WTC11 (cell line): ENCODE measurements at regions not wholly inside any gene's neighbourhood (a gene's known extent, or its start where the extent isn't known, plus 50 kb on each side); places are given as distances from the start of the nearest gene placed in this dataset.

Experiments
- FOXJ3 ChIP-seq: sonication (generic); formaldehyde crosslinking; IDR thresholded peaks from 2 replicates; pipeline ENCODE4 v1.9.0; 2021; ENCODE audit warnings: missing genetic modification reagents, mild to moderate bottlenecking, borderline replicate concordance
- NR2C2 ChIP-seq: sonication (generic); formaldehyde crosslinking; IDR thresholded peaks from 2 replicates; pipeline ENCODE4 v1.8.0; 2022; ENCODE audit warnings: mild to moderate bottlenecking, missing genetic modification reagents
- TCF7 ChIP-seq: sonication (generic); formaldehyde crosslinking; IDR thresholded peaks from 2 replicates; pipeline ENCODE4 v1.8.0; 2022; ENCODE audit warnings: mild to moderate bottlenecking, low read depth, missing genetic modification reagents, moderate library complexity
- TEAD4 ChIP-seq: sonication (generic); formaldehyde crosslinking; IDR thresholded peaks from 2 replicates; pipeline ENCODE4 v1.8.0; 2022; ENCODE audit warnings: mild to moderate bottlenecking, missing genetic modification reagents
- ZNF317 ChIP-seq: sonication (generic); formaldehyde crosslinking; IDR thresholded peaks from 2 replicates; pipeline ENCODE4 v1.8.1; 2023; ENCODE audit warnings: low read depth, mild to moderate bottlenecking, moderate library complexity, missing genetic modification reagents, borderline replicate concordance

DNA sequence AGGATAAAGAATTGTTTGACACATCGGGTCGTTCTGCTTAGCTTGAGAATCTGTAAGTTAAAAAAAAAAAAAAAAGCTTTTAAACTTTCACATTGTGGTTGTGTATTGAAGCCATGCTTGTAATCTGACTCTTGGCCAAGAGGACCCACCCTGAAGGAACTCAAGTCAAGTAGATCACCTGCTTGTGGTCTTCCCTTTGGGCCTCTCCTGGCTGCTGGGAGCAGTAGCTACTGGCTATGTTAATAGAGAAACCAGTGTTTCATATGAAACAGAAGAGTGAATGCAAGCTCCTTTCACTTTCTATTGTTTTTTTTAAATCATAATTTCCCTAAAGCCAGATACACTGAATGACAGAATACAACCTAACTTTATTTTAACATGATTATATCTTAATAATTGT, 402.4 kb upstream of the NDST4 start:
- no peak for TF ChIP-seq FOXJ3 (CRISPR knock-in tag)
- no peak for TF ChIP-seq TCF7 (CRISPR knock-in tag)
- TF ChIP-seq NR2C2, result no peak
- no peak for TF ChIP-seq TEAD4 (CRISPR knock-in tag)
- no peak for TF ChIP-seq ZNF317 (CRISPR knock-in tag)
